CD14-positive monocyte (primary cell): ENCODE measurements at regions not wholly inside any gene's neighbourhood (a gene's known extent, or its start where the extent isn't known, plus 50 kb on each side); places are given as distances from the start of the nearest gene placed in this dataset.

ENCODE experiments used
- DNase-seq, 3 donors: peaks; one replicate each; pipeline ENCODE4 v3.0.0-alpha.2; 2011 to 2022
- H2AFZ ChIP-seq: 2 replicates; pipeline ENCODE4 v1.6.0; 2012; ENCODE audit warnings: mild to moderate bottlenecking, low read depth, low read length, inconsistent platforms; ENCODE audit not compliant: insufficient read depth, poor library complexity, severe bottlenecking
- H3K27ac ChIP-seq, 2 donors: 1 replicate in 1 of 2; 2 replicates in 1 of 2; pipeline ENCODE4 v1.5.1; 2012 to 2013; ENCODE audit warnings: low read length in 2 of 2, control low read depth in 1 of 2, inconsistent platforms in 1 of 2, low read depth in 1 of 2, mild to moderate bottlenecking in 1 of 2
- H3K27me3 ChIP-seq, 2 donors: one replicate each; pipeline versions ENCODE4 v1.6.0 to v1.6.1; 2011 to 2013; ENCODE audit warnings: low read length in 2 of 2; ENCODE audit not compliant: control insufficient read depth in 2 of 2, insufficient read depth in 2 of 2
- H3K36me3 ChIP-seq, 2 donors: replicated peaks in 1 of 2; 1 replicate in 1 of 2; 2 replicates in 1 of 2; pipeline versions ENCODE4 v1.5.1 to v1.6.1; 2012 to 2013; ENCODE audit warnings: low read length in 2 of 2, control low read depth in 1 of 2, inconsistent platforms in 1 of 2, mild to moderate bottlenecking in 1 of 2; ENCODE audit not compliant: insufficient read depth in 2 of 2, control insufficient read depth in 1 of 2
- H3K4me1 ChIP-seq, 2 donors: 1 replicate in 1 of 2; 2 replicates in 1 of 2; pipeline versions ENCODE4 v1.5.1 to v1.6.1; 2012 to 2013; ENCODE audit warnings: low read length in 2 of 2, control low read depth in 1 of 2, inconsistent platforms in 1 of 2, mild to moderate bottlenecking in 1 of 2, moderate library complexity in 1 of 2; ENCODE audit not compliant: insufficient read depth in 2 of 2, control insufficient read depth in 1 of 2
- H3K4me2 ChIP-seq: replicated peaks from 2 replicates; pipeline ENCODE3; 2012; ENCODE audit warnings: low read length, moderate library complexity, mild to moderate bottlenecking; ENCODE audit not compliant: poor library complexity, severe bottlenecking; ENCODE audit errors: extremely low read depth
- H3K4me3 ChIP-seq, 3 experiments: fragments of 200-600 bp in 1 of 3; sonication (generic) in 1 of 3; replicated peaks in 1 of 3; 1 replicate in 2 of 3; 2 replicates in 1 of 3; pipeline ENCODE4 v1.5.1; 2011 to 2013; ENCODE audit warnings: low read length in 3 of 3, mild to moderate bottlenecking in 3 of 3, control low read depth in 2 of 3, low read depth in 2 of 3, inconsistent platforms in 1 of 3, moderate library complexity in 1 of 3
- H3K79me2 ChIP-seq: 2 replicates; pipeline ENCODE4 v1.6.0; 2012; ENCODE audit warnings: mild to moderate bottlenecking, control low read depth, inconsistent platforms, low read length, moderate library complexity; ENCODE audit not compliant: insufficient read depth
- H3K9ac ChIP-seq: 2 replicates; pipeline ENCODE4 v1.6.0; 2017; ENCODE audit warnings: low read length, mild to moderate bottlenecking; ENCODE audit not compliant: insufficient read depth, poor library complexity, severe bottlenecking
- H3K9me3 ChIP-seq, 2 donors: replicated peaks in 1 of 2; 1 replicate in 1 of 2; 2 replicates in 1 of 2; pipeline versions ENCODE4 v1.5.1 to v1.6.1; 2012 to 2013; ENCODE audit warnings: low read length in 2 of 2, control low read depth in 1 of 2; ENCODE audit not compliant: control insufficient read depth in 1 of 2, insufficient read depth in 1 of 2
- H4K20me1 ChIP-seq: 2 replicates; pipeline ENCODE4 v1.6.0; 2012; ENCODE audit warnings: mild to moderate bottlenecking, low read length, control low read depth, moderate library complexity; ENCODE audit not compliant: insufficient read depth
- H3K27ac Mint-ChIP-seq, 7 donors: one replicate each; pipeline ENCODE4 v1.8.0; 2020; ENCODE audit warnings: mild to moderate bottlenecking in 7 of 7, mixed read lengths in 7 of 7, moderate library complexity in 6 of 7, inconsistent platforms in 2 of 7
- H3K27me3 Mint-ChIP-seq, 3 donors: one replicate each; pipeline ENCODE4 v1.8.0; 2021 to 2022; ENCODE audit warnings: low read depth in 3 of 3, mild to moderate bottlenecking in 3 of 3, mixed read lengths in 3 of 3, moderate library complexity in 3 of 3, inconsistent platforms in 1 of 3
- H3K36me3 Mint-ChIP-seq, 2 donors: one replicate each; pipeline ENCODE4 v1.8.0; 2020; ENCODE audit warnings: mixed read lengths in 2 of 2, inconsistent platforms in 1 of 2, mild to moderate bottlenecking in 1 of 2
- H3K4me1 Mint-ChIP-seq: one replicate; pipeline ENCODE4 v1.8.0; 2020; ENCODE audit warnings: mild to moderate bottlenecking, mixed read lengths
- H3K4me3 Mint-ChIP-seq, 2 donors: one replicate each; pipeline ENCODE4 v1.8.0; 2020; ENCODE audit warnings: mild to moderate bottlenecking in 2 of 2, mixed read lengths in 2 of 2, moderate library complexity in 1 of 2
- H3K9me3 Mint-ChIP-seq, 7 donors: one replicate each; pipeline ENCODE4 v1.8.0; 2020 to 2022; ENCODE audit warnings: mixed read lengths in 7 of 7, mild to moderate bottlenecking in 6 of 7, moderate library complexity in 6 of 7, inconsistent platforms in 2 of 7
- CTCF ChIP-seq: fragments of 200-600 bp; IDR thresholded peaks from one replicate; pipeline ENCODE4 v1.8.0; 2022; ENCODE audit warnings: antibody characterized with exemption, mild to moderate bottlenecking
- WGBS: methylation state at CpG from one replicate; pipeline ENCODE4 v1.1.5; 2013; ENCODE audit warnings: missing lambda C conversion rate; ENCODE audit not compliant: insufficient coverage; 5-methylcytosine and 5-hydroxymethylcytosine counted together
- intact Hi-C, 2 donors: fragments of 100-400 bp; cut with micrococcal nuclease; formaldehyde crosslinking; loops; one replicate each; pipeline versions ENCODE4 v1.15.0 to v1.15.1; 2023

GRCh38 chr3:111319598-111319997 is 222.4 kb upstream of the CD96 start:
- no peaks in the 10 kb centered on the region for H4K20me1 ChIP-seq
- H3K27ac ChIP-seq = no peak overlapping the region
- intact Hi-C loops = no loop called here
- no peaks in the 10 kb centered on the region for H3K36me3 Mint-ChIP-seq
- peaks cover 0 to 4% (median 0%) of the 10 kb centered on the region in 7 donors for H3K9me3 Mint-ChIP-seq
- no CpG with 5 or more reads among the region's 1 CpG for WGBS
- H3K79me2 ChIP-seq = no peaks in the 10 kb centered on the region
- H3K4me1 ChIP-seq = no peaks in the 10 kb centered on the region
- no peak overlapping the region for H2AFZ ChIP-seq
- no peaks in the 10 kb centered on the region for H3K36me3 ChIP-seq
- no peak overlapping the region for H3K27ac Mint-ChIP-seq
- H3K4me2 ChIP-seq = no peak overlapping the region
- no peak overlapping the region for H3K4me3 Mint-ChIP-seq
- no peak for TF ChIP-seq CTCF
- H3K9ac ChIP-seq = no peak overlapping the region
- no peak overlapping the region for H3K4me3 ChIP-seq
- H3K9me3 ChIP-seq = no peaks in the 10 kb centered on the region
- H3K27me3 Mint-ChIP-seq = peaks cover 0 to 1% (median 0%) of the 10 kb centered on the region in 3 donors
- peaks cover 4% of the 10 kb centered on the region for H3K4me1 Mint-ChIP-seq
- no peak for DNase-seq
- no peaks in the 10 kb centered on the region for H3K27me3 ChIP-seq

GRCh38 chr3:111321786-111322185 is 220.2 kb upstream of the CD96 start:
- peaks cover 4% of the 10 kb centered on the region for H3K4me1 Mint-ChIP-seq
- 50% methylated on average over 1 of the region's 4 CpGs for WGBS
- H3K4me2 ChIP-seq = no peak overlapping the region
- no peak overlapping the region for H3K4me3 Mint-ChIP-seq
- DNase-seq = no peak
- no peak overlapping the region for H3K27ac Mint-ChIP-seq
- no peak for TF ChIP-seq CTCF
- H4K20me1 ChIP-seq = no peaks in the 10 kb centered on the region
- no peak overlapping the region for H3K27ac ChIP-seq
- H3K79me2 ChIP-seq = no peaks in the 10 kb centered on the region
- no peaks in the 10 kb centered on the region for H3K4me1 ChIP-seq
- peaks cover 0 to 4% (median 0%) of the 10 kb centered on the region in 7 donors for H3K9me3 Mint-ChIP-seq
- H3K4me3 ChIP-seq = no peak overlapping the region
- no peak overlapping the region for H3K9ac ChIP-seq
- H3K9me3 ChIP-seq = no peaks in the 10 kb centered on the region
- no peak overlapping the region for H2AFZ ChIP-seq
- H3K27me3 ChIP-seq = no peaks in the 10 kb centered on the region
- H3K36me3 ChIP-seq = no peaks in the 10 kb centered on the region
- intact Hi-C loops = no loop called here
- H3K27me3 Mint-ChIP-seq = peaks cover 0 to 1% (median 0%) of the 10 kb centered on the region in 3 donors
- H3K36me3 Mint-ChIP-seq = no peaks in the 10 kb centered on the region
